ENCODE measurements at regions not wholly inside any gene's neighbourhood (a gene's known extent, or its start where the extent isn't known, plus 50 kb on each side); places are given as distances from the start of the nearest gene placed in this dataset.

GRCh38 chr15:96209285-96209735 is 121.2 kb upstream of the NR2F2 start (continued):
- TF ChIP-seq CTBP2 (IDR thresholded peaks at IDR 0.05; ENCODE audit: borderline replicate concordance, insufficient read depth, insufficient read length, low read length), result no peak

Data from H1 (cell line).